Mammary epithelial cell (primary cell): ENCODE measurements at regions not wholly inside any gene's neighbourhood (a gene's known extent, or its start where the extent isn't known, plus 50 kb on each side); places are given as distances from the start of the nearest gene placed in this dataset.

Experiments used
- CTCF ChIP-seq, 2 donors: IDR thresholded peaks in 1 of 2; conservative IDR thresholded peaks in 1 of 2; 2 replicates each; pipeline ENCODE4 v1.5.1; 2011 to 2012; ENCODE audit warnings: inconsistent platforms in 2 of 2, low read length in 2 of 2, mild to moderate bottlenecking in 2 of 2, control low read depth in 1 of 2, low read depth in 1 of 2; ENCODE audit not compliant: insufficient read depth in 1 of 2; ENCODE audit errors: extremely low read depth in 1 of 2
- EZH2 ChIP-seq: IDR thresholded peaks from 2 replicates; pipeline ENCODE4 v1.6.1; 2012; ENCODE audit warnings: low read length, inconsistent platforms, borderline replicate concordance

- no peak for TF ChIP-seq CTCF (conservative IDR thresholded peaks at IDR 0.05 in 1 of 2, IDR thresholded peaks at IDR 0.05 in 1 of 2; ENCODE audit: extremely low read depth in 1 of 2, insufficient read depth in 1 of 2, low read depth in 1 of 2, low read length in 2 of 2)
- TF ChIP-seq EZH2, result no peak
Measured at GRCh38 chr15:25095179-25095578, 140.4 kb downstream of the SNRPN start.
